Neuronal stem cell (in vitro differentiated cells): ENCODE measurements at regions not wholly inside any gene's neighbourhood (a gene's known extent, or its start where the extent isn't known, plus 50 kb on each side); places are given as distances from the start of the nearest gene placed in this dataset.

Experiments
- DNase-seq: peaks from one replicate; pipeline ENCODE4 v3.0.0-alpha.2; 2013; ENCODE audit warnings: low spot score
- H2AFZ ChIP-seq: one replicate; pipeline ENCODE4 v1.6.1; 2013; ENCODE audit warnings: mild to moderate bottlenecking, low read length, inconsistent platforms
- H2AK5ac ChIP-seq: 2 replicates; pipeline ENCODE4 v1.6.1; 2013; ENCODE audit warnings: low read depth, mild to moderate bottlenecking, inconsistent platforms, low read length, moderate library complexity, mixed read lengths
- H2BK120ac ChIP-seq: 2 replicates; pipeline ENCODE4 v1.6.1; 2013; ENCODE audit warnings: low read depth, mild to moderate bottlenecking, inconsistent platforms, low read length, moderate library complexity, mixed read lengths
- H2BK12ac ChIP-seq: one replicate; pipeline ENCODE4 v1.6.1; 2013; ENCODE audit warnings: low read length, inconsistent platforms
- H2BK15ac ChIP-seq: 2 replicates; pipeline ENCODE4 v1.6.1; 2013; ENCODE audit warnings: mild to moderate bottlenecking, low read length, inconsistent platforms, mixed read lengths
- H2BK5ac ChIP-seq: one replicate; pipeline ENCODE4 v1.6.1; 2013; ENCODE audit warnings: inconsistent platforms, mild to moderate bottlenecking, low read length, moderate library complexity
- H3K14ac ChIP-seq: one replicate; pipeline ENCODE4 v1.6.1; 2013; ENCODE audit warnings: low read length, inconsistent platforms
- H3K18ac ChIP-seq: 2 replicates; pipeline ENCODE4 v1.6.1; 2013; ENCODE audit warnings: low read length, inconsistent platforms
- H3K23ac ChIP-seq: 2 replicates; pipeline ENCODE4 v1.6.1; 2013; ENCODE audit warnings: low read depth, mild to moderate bottlenecking, mixed read lengths, low read length, inconsistent platforms; ENCODE audit not compliant: poor library complexity
- H3K27ac ChIP-seq: replicated peaks from 3 replicates; pipeline ENCODE4 v1.5.1; 2013; ENCODE audit warnings: low read length, inconsistent platforms
- H3K27me3 ChIP-seq, 3 experiments: 2 replicates each; pipeline ENCODE4 v1.6.1; 2013; ENCODE audit warnings: low read length in 3 of 3, mild to moderate bottlenecking in 2 of 3, inconsistent platforms in 1 of 3, low read depth in 1 of 3, mixed read lengths in 1 of 3, moderate library complexity in 1 of 3; ENCODE audit not compliant: control insufficient read depth in 3 of 3, insufficient read depth in 3 of 3
- H3K36me3 ChIP-seq, 2 donors: replicated peaks in 1 of 2; 2 replicates each; pipeline ENCODE4 v1.6.1; 2013; ENCODE audit warnings: low read length in 2 of 2; ENCODE audit not compliant: control insufficient read depth in 2 of 2, insufficient read depth in 2 of 2
- H3K4ac ChIP-seq: 2 replicates; pipeline ENCODE4 v1.6.1; 2013; ENCODE audit warnings: inconsistent platforms, mild to moderate bottlenecking, low read length, moderate library complexity
- H3K4me1 ChIP-seq, 2 donors: 1 replicate in 1 of 2; 2 replicates in 1 of 2; pipeline ENCODE4 v1.6.1; 2013; ENCODE audit warnings: low read length in 2 of 2, low read depth in 1 of 2; ENCODE audit not compliant: control insufficient read depth in 2 of 2, insufficient read depth in 1 of 2
- H3K4me2 ChIP-seq: one replicate; pipeline ENCODE4 v1.6.1; 2013; ENCODE audit warnings: mild to moderate bottlenecking, low read length, inconsistent platforms; ENCODE audit not compliant: insufficient read depth, poor library complexity, severe bottlenecking
- H3K4me3 ChIP-seq, 2 donors: 2 replicates each; pipeline ENCODE4 v1.5.1; 2013; ENCODE audit warnings: low read length in 2 of 2, mild to moderate bottlenecking in 2 of 2, inconsistent platforms in 1 of 2, moderate library complexity in 1 of 2
- H3K79me1 ChIP-seq: one replicate; pipeline ENCODE4 v1.6.1; 2013; ENCODE audit warnings: low read depth, mild to moderate bottlenecking, inconsistent platforms, low read length, moderate library complexity
- H3K9ac ChIP-seq: one replicate; pipeline ENCODE4 v1.6.1; 2013; ENCODE audit warnings: mild to moderate bottlenecking, low read depth, low read length, inconsistent platforms; ENCODE audit not compliant: poor library complexity
- H3K9me3 ChIP-seq, 2 donors: replicated peaks in 1 of 2; 2 replicates each; pipeline versions ENCODE3 to v1.6.1; 2013; ENCODE audit warnings: low read length in 2 of 2, mild to moderate bottlenecking in 2 of 2, inconsistent platforms in 1 of 2, low read depth in 1 of 2, mixed read lengths in 1 of 2, moderate library complexity in 1 of 2; ENCODE audit not compliant: control insufficient read depth in 2 of 2, insufficient read depth in 1 of 2
- H4K8ac ChIP-seq: one replicate; pipeline ENCODE4 v1.6.1; 2013; ENCODE audit warnings: low read depth, mild to moderate bottlenecking, inconsistent platforms, low read length, moderate library complexity
- H4K91ac ChIP-seq: one replicate; pipeline ENCODE4 v1.6.1; 2013; ENCODE audit warnings: low read length, low read depth, mild to moderate bottlenecking, inconsistent platforms; ENCODE audit not compliant: poor library complexity
- WGBS, 2 donors: extraction: QIAGEN DNeasy Blood & Tissue Kit; methylation state at CpG; one replicate each; pipeline ENCODE4 v1.1.7; 2013; ENCODE audit warnings: missing lambda C conversion rate in 2 of 2, mixed read lengths in 1 of 2; ENCODE audit not compliant: insufficient read length in 2 of 2, insufficient replicate concordance in 1 of 2; ENCODE audit errors: extremely low coverage in 2 of 2; 5-methylcytosine and 5-hydroxymethylcytosine counted together

- Histone ChIP-seq H3K27me3 (no peaks in the 10 kb centered on the region), H4K8ac (no peak overlapping the region), H3K4me2 (no peak overlapping the region), H2AK5ac (no peak overlapping the region), H3K27ac (peak overlapping the region; percentile 31), H3K9ac (no peak overlapping the region), H2BK5ac (no peak overlapping the region), H2BK120ac (no peak overlapping the region), H3K36me3 (no peaks in the 10 kb centered on the region), H2BK12ac (no peak overlapping the region), H4K91ac (no peak overlapping the region), H2BK15ac (no peak overlapping the region), H3K18ac (no peak overlapping the region), H3K9me3 (no peaks in the 10 kb centered on the region), H2AFZ (peak overlapping the region; percentile 70), H3K23ac (no peak overlapping the region), H3K14ac (no peak overlapping the region), H3K4me1 (peaks cover 2 to 6% of the 10 kb centered on the region in 2 donors), H3K4me3 (no peak overlapping the region), H3K79me1 (no peaks in the 10 kb centered on the region), H3K4ac (no peak overlapping the region)
- no peak for DNase-seq
- no CpG with 5 or more reads among the region's 7 CpGs for WGBS, 2 donors
Observed at GRCh38 chr5:36442352-36442751, 140.7 kb upstream of the RANBP3L start.

- no CpG with 5 or more reads among the region's 1 CpG for WGBS, 2 donors
- no peak overlapping the region for H4K8ac ChIP-seq
- H3K9me3 ChIP-seq, result no peaks in the 10 kb centered on the region
- H3K4ac ChIP-seq, result no peak overlapping the region
- no peak overlapping the region for H2BK12ac ChIP-seq
- H2BK120ac ChIP-seq, result no peak overlapping the region
- no peaks in the 10 kb centered on the region for H3K79me1 ChIP-seq
- H3K36me3 ChIP-seq, result no peaks in the 10 kb centered on the region
- H3K4me3 ChIP-seq, result no peak overlapping the region
- no peak overlapping the region for H4K91ac ChIP-seq
- no peak overlapping the region for H2BK5ac ChIP-seq
- peaks cover 2 to 6% of the 10 kb centered on the region in 2 donors for H3K4me1 ChIP-seq
- no peak overlapping the region for H3K23ac ChIP-seq
- H3K4me2 ChIP-seq, result no peak overlapping the region
- H3K27ac ChIP-seq, result peak overlapping the region; percentile 31
- H2AK5ac ChIP-seq, result no peak overlapping the region
- DNase-seq, result no peak
- H2BK15ac ChIP-seq, result no peak overlapping the region
- H3K9ac ChIP-seq, result no peak overlapping the region
- no peak overlapping the region for H3K18ac ChIP-seq
- peak overlapping the region; percentile 70 for H2AFZ ChIP-seq
- no peak overlapping the region for H3K14ac ChIP-seq
- H3K27me3 ChIP-seq, result no peaks in the 10 kb centered on the region
Observed at GRCh38 chr5:36442796-36443195, 141.1 kb upstream of the RANBP3L start.

DNA sequence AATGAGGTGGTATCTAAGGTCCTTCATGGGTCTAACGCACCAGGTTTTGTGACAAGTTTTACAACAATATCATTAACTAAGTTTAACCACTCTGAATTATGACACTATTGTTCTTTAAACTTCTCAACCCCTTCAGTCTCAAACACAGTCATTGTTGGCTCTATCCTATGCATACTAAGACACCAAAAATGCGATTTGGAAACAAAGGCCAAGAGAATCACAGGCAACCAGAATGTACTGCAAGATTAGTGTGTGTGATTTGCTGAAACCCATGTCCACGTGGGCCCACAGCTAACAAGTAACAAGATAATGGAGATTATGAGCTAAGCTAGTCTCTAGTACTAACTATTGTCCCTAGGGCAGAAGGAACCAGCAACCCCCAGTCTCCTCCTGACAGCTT lies 142.2 kb upstream of the RANBP3L start:
- no peaks in the 10 kb centered on the region for H3K27me3 ChIP-seq
- no CpG with 5 or more reads among the region's 3 CpGs for WGBS, 2 donors
- DNase-seq, result no peak
- H3K27ac ChIP-seq, result no peak overlapping the region
- H3K4me3 ChIP-seq, result no peak overlapping the region
- H3K9me3 ChIP-seq, result no peaks in the 10 kb centered on the region
- no peak overlapping the region for H3K14ac ChIP-seq
- H3K36me3 ChIP-seq, result no peaks in the 10 kb centered on the region
- no peak overlapping the region for H4K8ac ChIP-seq
- H3K4me2 ChIP-seq, result no peak overlapping the region
- H2AK5ac ChIP-seq, result no peak overlapping the region
- H3K23ac ChIP-seq, result no peak overlapping the region
- peaks cover 2 to 6% of the 10 kb centered on the region in 2 donors for H3K4me1 ChIP-seq
- no peak overlapping the region for H3K9ac ChIP-seq
- no peak overlapping the region for H2BK12ac ChIP-seq
- no peak overlapping the region for H2BK5ac ChIP-seq
- no peaks in the 10 kb centered on the region for H3K79me1 ChIP-seq
- no peak overlapping the region for H3K4ac ChIP-seq
- no peak overlapping the region for H2BK15ac ChIP-seq
- no peak overlapping the region for H2BK120ac ChIP-seq
- H2AFZ ChIP-seq, result no peak overlapping the region
- no peak overlapping the region for H3K18ac ChIP-seq
- H4K91ac ChIP-seq, result no peak overlapping the region

- Histone ChIP-seq H4K91ac (no peak overlapping the region), H4K8ac (no peak overlapping the region), H3K36me3 (no peaks in the 10 kb centered on the region), H2AFZ (no peak overlapping the region), H2BK12ac (no peak overlapping the region), H3K4me1 (peaks cover 2 to 6% of the 10 kb centered on the region in 2 donors), H3K27ac (no peak overlapping the region), H3K23ac (no peak overlapping the region), H3K4me2 (no peak overlapping the region), H3K4ac (no peak overlapping the region), H2AK5ac (no peak overlapping the region), H3K9me3 (no peaks in the 10 kb centered on the region), H2BK15ac (no peak overlapping the region), H2BK5ac (no peak overlapping the region), H3K79me1 (no peaks in the 10 kb centered on the region), H3K4me3 (no peak overlapping the region), H2BK120ac (no peak overlapping the region), H3K9ac (no peak overlapping the region), H3K18ac (peak overlapping the region; percentile 63), H3K14ac (no peak overlapping the region), H3K27me3 (no peaks in the 10 kb centered on the region)
- WGBS, 2 donors, result no CpG with 5 or more reads among the region's 11 CpGs
- DNase-seq, result no peak
Observed at GRCh38 chr5:36444582-36445418, 143.1 kb upstream of the RANBP3L start.
